ENCODE measurements at regions not wholly inside any gene's neighbourhood (a gene's known extent, or its start where the extent isn't known, plus 50 kb on each side); places are given as distances from the start of the nearest gene placed in this dataset.

GRCh38 chrX:13266641-13267345 lies 53.1 kb downstream of the ATXN3L start:
- H3K27ac ChIP-seq, result no peak overlapping the region
- TF ChIP-seq CTCF (conservative IDR thresholded peaks at IDR 0.05) (no peak), ZFX (IDR thresholded peaks at IDR 0.05) (no peak)

- no peak for TF ChIP-seq ZFX (IDR thresholded peaks at IDR 0.05)
- no peak for TF ChIP-seq CTCF (conservative IDR thresholded peaks at IDR 0.05)
- no peak overlapping the region for H3K27ac ChIP-seq
Observed at GRCh38 chrX:13265549-13266132, 54.2 kb downstream of the ATXN3L start.

GRCh38 chrX:13265111-13265510 lies 54.7 kb downstream of the ATXN3L start:
- H3K27ac ChIP-seq, result no peak overlapping the region
- no peak for TF ChIP-seq ZFX (IDR thresholded peaks at IDR 0.05)
- no peak for TF ChIP-seq CTCF (conservative IDR thresholded peaks at IDR 0.05)

- TF ChIP-seq CTCF (conservative IDR thresholded peaks at IDR 0.05), result no peak
- no peak for TF ChIP-seq ZFX (IDR thresholded peaks at IDR 0.05)
- no peak overlapping the region for H3K27ac ChIP-seq
Observed at GRCh38 chrX:13263560-13264251, 56.1 kb downstream of the ATXN3L start.

- H3K27ac ChIP-seq, result no peak overlapping the region
- TF ChIP-seq ZFX (IDR thresholded peaks at IDR 0.05), result no peak
- TF ChIP-seq CTCF (conservative IDR thresholded peaks at IDR 0.05), result no peak
Observed at GRCh38 chrX:13261348-13261747, 58.5 kb downstream of the ATXN3L start.

- no peak overlapping the region for H3K27ac ChIP-seq
- TF ChIP-seq CTCF (conservative IDR thresholded peaks at IDR 0.05), result no peak
- TF ChIP-seq ZFX (IDR thresholded peaks at IDR 0.05), result no peak
Observed at GRCh38 chrX:13260598-13260997, 59.3 kb downstream of the ATXN3L start.

- TF ChIP-seq CTCF (conservative IDR thresholded peaks at IDR 0.05) (no peak), ZFX (IDR thresholded peaks at IDR 0.05) (no peak)
- no peak overlapping the region for H3K27ac ChIP-seq
Observed at GRCh38 chrX:13258725-13259124, 61.1 kb downstream of the ATXN3L start.
